GM23338 (cell line): ENCODE measurements at regions not wholly inside any gene's neighbourhood (a gene's known extent, or its start where the extent isn't known, plus 50 kb on each side); places are given as distances from the start of the nearest gene placed in this dataset.

Experiments
- ATAC-seq: fragments of 200-7000 bp; cut with Tn5 transposase; 3 replicates; pipeline ENCODE4 v1.9.1; 2020
- DNase-seq: peaks from one replicate; pipeline ENCODE4 v3.0.0-alpha.2; 2015; ENCODE audit warnings: low spot score
- H2AFZ ChIP-seq: fragments of 200-600 bp; sonication (generic); 2 replicates; pipeline ENCODE4 v1.8.0; 2016; ENCODE audit warnings: antibody characterized with exemption, mild to moderate bottlenecking, moderate library complexity
- H3F3A ChIP-seq: fragments of 200-600 bp; sonication (generic); replicated peaks from 2 replicates; pipeline ENCODE4 v1.8.0; 2017; ENCODE audit warnings: antibody characterized with exemption, mixed run types, low read depth
- H3K27ac ChIP-seq: fragments of 200-600 bp; sonication (generic); 2 replicates; pipeline ENCODE4 v1.6.1; 2016; ENCODE audit warnings: low read depth
- H3K27me3 ChIP-seq: fragments of 200-600 bp; sonication (generic); 2 replicates; pipeline ENCODE4 v1.8.0; 2016; ENCODE audit warnings: mild to moderate bottlenecking, mixed run types, moderate library complexity; ENCODE audit not compliant: insufficient read depth
- H3K36me3 ChIP-seq: fragments of 200-600 bp; sonication (generic); 2 replicates; pipeline ENCODE4 v1.8.0; 2016; ENCODE audit warnings: mild to moderate bottlenecking; ENCODE audit not compliant: insufficient read depth
- H3K4me1 ChIP-seq: fragments of 200-600 bp; sonication (generic); 2 replicates; pipeline ENCODE4 v1.8.0; 2016; ENCODE audit warnings: mild to moderate bottlenecking, moderate library complexity; ENCODE audit not compliant: insufficient read depth
- H3K4me2 ChIP-seq: fragments of 200-600 bp; sonication (generic); 2 replicates; pipeline ENCODE4 v1.7.1; 2017; ENCODE audit warnings: mixed run types
- H3K4me3 ChIP-seq: fragments of 200-600 bp; sonication (generic); 2 replicates; pipeline ENCODE4 v1.6.1; 2016; ENCODE audit warnings: mixed run types
- H3K79me2 ChIP-seq: fragments of 200-600 bp; sonication (generic); replicated peaks from 2 replicates; pipeline ENCODE4 v1.8.0; 2017; ENCODE audit warnings: mild to moderate bottlenecking; ENCODE audit not compliant: insufficient read depth
- H3K9me2 ChIP-seq: fragments of 200-600 bp; sonication (generic); 2 replicates; pipeline ENCODE4 v1.8.0; 2017; ENCODE audit not compliant: insufficient read depth
- H4K20me1 ChIP-seq: fragments of 200-600 bp; sonication (generic); replicated peaks from 2 replicates; pipeline ENCODE4 v1.8.0; 2017; ENCODE audit warnings: mild to moderate bottlenecking; ENCODE audit not compliant: insufficient read depth
- H3K27ac Mint-ChIP-seq: 2 replicates; pipeline ENCODE4 v1.8.0; 2020; ENCODE audit warnings: inconsistent platforms, mild to moderate bottlenecking, moderate library complexity, mixed read lengths
- H3K27me3 Mint-ChIP-seq: 3 replicates; pipeline ENCODE4 v1.8.0; 2022; ENCODE audit warnings: low read depth, mild to moderate bottlenecking, moderate library complexity, mixed read lengths, inconsistent platforms; ENCODE audit not compliant: insufficient read depth, poor library complexity
- H3K36me3 Mint-ChIP-seq: 3 replicates; pipeline ENCODE4 v1.8.0; 2021; ENCODE audit warnings: low read depth, mild to moderate bottlenecking, inconsistent platforms, moderate library complexity, mixed read lengths
- H3K4me1 Mint-ChIP-seq: 3 replicates; pipeline ENCODE4 v1.8.0; 2020; ENCODE audit warnings: mild to moderate bottlenecking, inconsistent platforms, mixed read lengths
- H3K4me3 Mint-ChIP-seq: 3 replicates; pipeline ENCODE4 v1.8.0; 2021; ENCODE audit warnings: moderate library complexity, mild to moderate bottlenecking, inconsistent platforms, mixed read lengths
- H3K9me3 Mint-ChIP-seq: 3 replicates; pipeline ENCODE4 v1.8.0; 2020; ENCODE audit warnings: moderate library complexity, mild to moderate bottlenecking, inconsistent platforms, mixed read lengths
- CREB1 ChIP-seq: fragments of 250-450 bp; sonication (Bioruptor Pico); IDR thresholded peaks from 2 replicates; pipeline ENCODE4 v1.5.0; 2020; ENCODE audit warnings: low read depth, mild to moderate bottlenecking, moderate library complexity
- EZH2 ChIP-seq: fragments of 200-600 bp; sonication (generic); IDR thresholded peaks from one replicate; pipeline ENCODE4 v1.8.0; 2017; ENCODE audit warnings: antibody characterized with exemption, mild to moderate bottlenecking, low read depth; ENCODE audit not compliant: unreplicated experiment
- EZH2phosphoT487 ChIP-seq: fragments of 200-600 bp; sonication (generic); IDR thresholded peaks from one replicate; pipeline ENCODE4 v1.8.1; 2018; ENCODE audit warnings: antibody characterized with exemption; ENCODE audit not compliant: unreplicated experiment
- JUNB ChIP-seq: IDR thresholded peaks from one replicate; pipeline ENCODE4 v1.6.1; 2016; ENCODE audit warnings: antibody characterized with exemption; ENCODE audit not compliant: unreplicated experiment
- NANOG ChIP-seq: IDR thresholded peaks from 2 replicates; pipeline ENCODE4 v1.6.1; 2016; ENCODE audit warnings: antibody characterized with exemption, borderline replicate concordance
- POLR2AphosphoS5 ChIP-seq: IDR thresholded peaks from 2 replicates; pipeline ENCODE4 v1.6.1; 2016; ENCODE audit warnings: antibody characterized with exemption, low read depth
- STAT1 ChIP-seq: IDR thresholded peaks from one replicate; pipeline ENCODE4 v1.6.1; 2016; ENCODE audit warnings: antibody characterized with exemption; ENCODE audit not compliant: unreplicated experiment
- ZNF114 ChIP-seq: fragments of 250-450 bp; sonication (Bioruptor Pico); IDR thresholded peaks from 2 replicates; pipeline ENCODE4 v1.5.0; 2020; ENCODE audit warnings: mild to moderate bottlenecking, moderate library complexity
- ZNF331 ChIP-seq: fragments of 250-450 bp; sonication (Bioruptor Pico); IDR thresholded peaks from 2 replicates; pipeline ENCODE4 v1.5.0; 2020; ENCODE audit warnings: low read depth, mild to moderate bottlenecking, moderate library complexity
- TF ChIP-seq, protein P1 (sequence below): IDR thresholded peaks from 2 replicates; pipeline ENCODE4 v1.6.1; 2016; ENCODE audit warnings: antibody characterized with exemption
- TF ChIP-seq, protein P2 (sequence below), 2 experiments: fragments of 200-600 bp in 1 of 2; sonication (generic) in 1 of 2; conservative IDR thresholded peaks; 2 replicates each; pipeline versions ENCODE4 v1.5.1 to v1.6.1; 2016 to 2017; ENCODE audit warnings: antibody characterized with exemption in 2 of 2, low read depth in 2 of 2, mild to moderate bottlenecking in 2 of 2, moderate library complexity in 1 of 2
- TF ChIP-seq, protein P3 (sequence below): IDR thresholded peaks from one replicate; pipeline ENCODE4 v1.6.1; 2018; ENCODE audit warnings: antibody characterized with exemption; ENCODE audit not compliant: unreplicated experiment
- TF ChIP-seq, protein P4 (sequence below): fragments of 250-450 bp; sonication (Bioruptor Pico); IDR thresholded peaks from 2 replicates; pipeline ENCODE4 v1.5.0; 2020; ENCODE audit warnings: mild to moderate bottlenecking, moderate library complexity

GRCh38 chr4:11268149-11268548, 160.5 kb downstream of the HS3ST1 start:
- Histone ChIP-seq H3K4me3 (no peak overlapping the region), H3F3A (no peaks in the 10 kb centered on the region), H3K4me1 (peaks cover 7% of the 10 kb centered on the region; the same call in 1 of the 2 replicates), H3K79me2 (no peaks in the 10 kb centered on the region), H3K27ac (no peak overlapping the region), H2AFZ (no peak overlapping the region), H3K36me3 (no peaks in the 10 kb centered on the region), H3K27me3 (no peaks in the 10 kb centered on the region), H3K4me2 (no peak overlapping the region), H4K20me1 (no peaks in the 10 kb centered on the region), H3K9me2 (peaks cover 6% of the 10 kb centered on the region; the same call in 1 of the 2 replicates)
- Mint-ChIP-seq H3K4me1 (peaks cover 14% of the 10 kb centered on the region), H3K27ac (no peak overlapping the region), H3K36me3 (no peaks in the 10 kb centered on the region; the same call in 2 of the 3 replicates), H3K9me3 (no peaks in the 10 kb centered on the region), H3K27me3 (no peaks in the 10 kb centered on the region), H3K4me3 (no peak overlapping the region)
- TF ChIP-seq POLR2AphosphoS5 (no peak), CREB1 (CRISPR knock-in tag) (no peak), NANOG (no peak), JUNB (no peak), STAT1 (no peak), ZNF331 (no peak), EZH2 (no peak), ZNF114 (CRISPR knock-in tag) (no peak), EZH2phosphoT487 (no peak)
- TF ChIP-seq, protein P1, sequence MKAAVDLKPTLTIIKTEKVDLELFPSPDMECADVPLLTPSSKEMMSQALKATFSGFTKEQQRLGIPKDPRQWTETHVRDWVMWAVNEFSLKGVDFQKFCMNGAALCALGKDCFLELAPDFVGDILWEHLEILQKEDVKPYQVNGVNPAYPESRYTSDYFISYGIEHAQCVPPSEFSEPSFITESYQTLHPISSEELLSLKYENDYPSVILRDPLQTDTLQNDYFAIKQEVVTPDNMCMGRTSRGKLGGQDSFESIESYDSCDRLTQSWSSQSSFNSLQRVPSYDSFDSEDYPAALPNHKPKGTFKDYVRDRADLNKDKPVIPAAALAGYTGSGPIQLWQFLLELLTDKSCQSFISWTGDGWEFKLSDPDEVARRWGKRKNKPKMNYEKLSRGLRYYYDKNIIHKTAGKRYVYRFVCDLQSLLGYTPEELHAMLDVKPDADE, result no peak
- TF ChIP-seq, protein P2, sequence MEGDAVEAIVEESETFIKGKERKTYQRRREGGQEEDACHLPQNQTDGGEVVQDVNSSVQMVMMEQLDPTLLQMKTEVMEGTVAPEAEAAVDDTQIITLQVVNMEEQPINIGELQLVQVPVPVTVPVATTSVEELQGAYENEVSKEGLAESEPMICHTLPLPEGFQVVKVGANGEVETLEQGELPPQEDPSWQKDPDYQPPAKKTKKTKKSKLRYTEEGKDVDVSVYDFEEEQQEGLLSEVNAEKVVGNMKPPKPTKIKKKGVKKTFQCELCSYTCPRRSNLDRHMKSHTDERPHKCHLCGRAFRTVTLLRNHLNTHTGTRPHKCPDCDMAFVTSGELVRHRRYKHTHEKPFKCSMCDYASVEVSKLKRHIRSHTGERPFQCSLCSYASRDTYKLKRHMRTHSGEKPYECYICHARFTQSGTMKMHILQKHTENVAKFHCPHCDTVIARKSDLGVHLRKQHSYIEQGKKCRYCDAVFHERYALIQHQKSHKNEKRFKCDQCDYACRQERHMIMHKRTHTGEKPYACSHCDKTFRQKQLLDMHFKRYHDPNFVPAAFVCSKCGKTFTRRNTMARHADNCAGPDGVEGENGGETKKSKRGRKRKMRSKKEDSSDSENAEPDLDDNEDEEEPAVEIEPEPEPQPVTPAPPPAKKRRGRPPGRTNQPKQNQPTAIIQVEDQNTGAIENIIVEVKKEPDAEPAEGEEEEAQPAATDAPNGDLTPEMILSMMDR (conservative IDR thresholded peaks at IDR 0.05; ENCODE audit: low read depth in 2 of 2), result no peak
- TF ChIP-seq, protein P3, sequence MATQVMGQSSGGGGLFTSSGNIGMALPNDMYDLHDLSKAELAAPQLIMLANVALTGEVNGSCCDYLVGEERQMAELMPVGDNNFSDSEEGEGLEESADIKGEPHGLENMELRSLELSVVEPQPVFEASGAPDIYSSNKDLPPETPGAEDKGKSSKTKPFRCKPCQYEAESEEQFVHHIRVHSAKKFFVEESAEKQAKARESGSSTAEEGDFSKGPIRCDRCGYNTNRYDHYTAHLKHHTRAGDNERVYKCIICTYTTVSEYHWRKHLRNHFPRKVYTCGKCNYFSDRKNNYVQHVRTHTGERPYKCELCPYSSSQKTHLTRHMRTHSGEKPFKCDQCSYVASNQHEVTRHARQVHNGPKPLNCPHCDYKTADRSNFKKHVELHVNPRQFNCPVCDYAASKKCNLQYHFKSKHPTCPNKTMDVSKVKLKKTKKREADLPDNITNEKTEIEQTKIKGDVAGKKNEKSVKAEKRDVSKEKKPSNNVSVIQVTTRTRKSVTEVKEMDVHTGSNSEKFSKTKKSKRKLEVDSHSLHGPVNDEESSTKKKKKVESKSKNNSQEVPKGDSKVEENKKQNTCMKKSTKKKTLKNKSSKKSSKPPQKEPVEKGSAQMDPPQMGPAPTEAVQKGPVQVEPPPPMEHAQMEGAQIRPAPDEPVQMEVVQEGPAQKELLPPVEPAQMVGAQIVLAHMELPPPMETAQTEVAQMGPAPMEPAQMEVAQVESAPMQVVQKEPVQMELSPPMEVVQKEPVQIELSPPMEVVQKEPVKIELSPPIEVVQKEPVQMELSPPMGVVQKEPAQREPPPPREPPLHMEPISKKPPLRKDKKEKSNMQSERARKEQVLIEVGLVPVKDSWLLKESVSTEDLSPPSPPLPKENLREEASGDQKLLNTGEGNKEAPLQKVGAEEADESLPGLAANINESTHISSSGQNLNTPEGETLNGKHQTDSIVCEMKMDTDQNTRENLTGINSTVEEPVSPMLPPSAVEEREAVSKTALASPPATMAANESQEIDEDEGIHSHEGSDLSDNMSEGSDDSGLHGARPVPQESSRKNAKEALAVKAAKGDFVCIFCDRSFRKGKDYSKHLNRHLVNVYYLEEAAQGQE, result no peak
- TF ChIP-seq, protein P4, sequence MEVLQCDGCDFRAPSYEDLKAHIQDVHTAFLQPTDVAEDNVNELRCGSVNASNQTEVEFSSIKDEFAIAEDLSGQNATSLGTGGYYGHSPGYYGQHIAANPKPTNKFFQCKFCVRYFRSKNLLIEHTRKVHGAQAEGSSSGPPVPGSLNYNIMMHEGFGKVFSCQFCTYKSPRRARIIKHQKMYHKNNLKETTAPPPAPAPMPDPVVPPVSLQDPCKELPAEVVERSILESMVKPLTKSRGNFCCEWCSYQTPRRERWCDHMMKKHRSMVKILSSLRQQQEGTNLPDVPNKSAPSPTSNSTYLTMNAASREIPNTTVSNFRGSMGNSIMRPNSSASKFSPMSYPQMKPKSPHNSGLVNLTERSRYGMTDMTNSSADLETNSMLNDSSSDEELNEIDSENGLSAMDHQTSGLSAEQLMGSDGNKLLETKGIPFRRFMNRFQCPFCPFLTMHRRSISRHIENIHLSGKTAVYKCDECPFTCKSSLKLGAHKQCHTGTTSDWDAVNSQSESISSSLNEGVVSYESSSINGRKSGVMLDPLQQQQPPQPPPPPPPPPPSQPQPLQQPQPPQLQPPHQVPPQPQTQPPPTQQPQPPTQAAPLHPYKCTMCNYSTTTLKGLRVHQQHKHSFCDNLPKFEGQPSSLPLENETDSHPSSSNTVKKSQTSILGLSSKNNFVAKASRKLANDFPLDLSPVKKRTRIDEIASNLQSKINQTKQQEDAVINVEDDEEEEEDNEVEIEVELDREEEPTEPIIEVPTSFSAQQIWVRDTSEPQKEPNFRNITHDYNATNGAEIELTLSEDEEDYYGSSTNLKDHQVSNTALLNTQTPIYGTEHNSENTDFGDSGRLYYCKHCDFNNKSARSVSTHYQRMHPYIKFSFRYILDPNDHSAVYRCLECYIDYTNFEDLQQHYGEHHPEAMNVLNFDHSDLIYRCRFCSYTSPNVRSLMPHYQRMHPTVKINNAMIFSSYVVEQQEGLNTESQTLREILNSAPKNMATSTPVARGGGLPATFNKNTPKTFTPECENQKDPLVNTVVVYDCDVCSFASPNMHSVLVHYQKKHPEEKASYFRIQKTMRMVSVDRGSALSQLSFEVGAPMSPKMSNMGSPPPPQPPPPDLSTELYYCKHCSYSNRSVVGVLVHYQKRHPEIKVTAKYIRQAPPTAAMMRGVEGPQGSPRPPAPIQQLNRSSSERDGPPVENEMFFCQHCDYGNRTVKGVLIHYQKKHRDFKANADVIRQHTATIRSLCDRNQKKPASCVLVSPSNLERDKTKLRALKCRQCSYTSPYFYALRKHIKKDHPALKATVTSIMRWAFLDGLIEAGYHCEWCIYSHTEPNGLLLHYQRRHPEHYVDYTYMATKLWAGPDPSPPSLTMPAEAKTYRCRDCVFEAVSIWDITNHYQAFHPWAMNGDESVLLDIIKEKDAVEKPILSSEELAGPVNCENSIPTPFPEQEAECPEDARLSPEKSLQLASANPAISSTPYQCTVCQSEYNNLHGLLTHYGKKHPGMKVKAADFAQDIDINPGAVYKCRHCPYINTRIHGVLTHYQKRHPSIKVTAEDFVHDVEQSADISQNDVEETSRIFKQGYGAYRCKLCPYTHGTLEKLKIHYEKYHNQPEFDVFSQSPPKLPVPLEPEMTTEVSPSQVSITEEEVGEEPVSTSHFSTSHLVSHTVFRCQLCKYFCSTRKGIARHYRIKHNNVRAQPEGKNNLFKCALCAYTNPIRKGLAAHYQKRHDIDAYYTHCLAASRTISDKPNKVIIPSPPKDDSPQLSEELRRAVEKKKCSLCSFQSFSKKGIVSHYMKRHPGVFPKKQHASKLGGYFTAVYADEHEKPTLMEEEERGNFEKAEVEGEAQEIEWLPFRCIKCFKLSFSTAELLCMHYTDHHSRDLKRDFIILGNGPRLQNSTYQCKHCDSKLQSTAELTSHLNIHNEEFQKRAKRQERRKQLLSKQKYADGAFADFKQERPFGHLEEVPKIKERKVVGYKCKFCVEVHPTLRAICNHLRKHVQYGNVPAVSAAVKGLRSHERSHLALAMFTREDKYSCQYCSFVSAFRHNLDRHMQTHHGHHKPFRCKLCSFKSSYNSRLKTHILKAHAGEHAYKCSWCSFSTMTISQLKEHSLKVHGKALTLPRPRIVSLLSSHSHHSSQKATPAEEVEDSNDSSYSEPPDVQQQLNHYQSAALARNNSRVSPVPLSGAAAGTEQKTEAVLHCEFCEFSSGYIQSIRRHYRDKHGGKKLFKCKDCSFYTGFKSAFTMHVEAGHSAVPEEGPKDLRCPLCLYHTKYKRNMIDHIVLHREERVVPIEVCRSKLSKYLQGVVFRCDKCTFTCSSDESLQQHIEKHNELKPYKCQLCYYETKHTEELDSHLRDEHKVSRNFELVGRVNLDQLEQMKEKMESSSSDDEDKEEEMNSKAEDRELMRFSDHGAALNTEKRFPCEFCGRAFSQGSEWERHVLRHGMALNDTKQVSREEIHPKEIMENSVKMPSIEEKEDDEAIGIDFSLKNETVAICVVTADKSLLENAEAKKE, result no peak
- DNase-seq (no peak), ATAC-seq (no peak)
